Neural cell (in vitro differentiated cells): ENCODE measurements at regions not wholly inside any gene's neighbourhood (a gene's known extent, or its start where the extent isn't known, plus 50 kb on each side); places are given as distances from the start of the nearest gene placed in this dataset.

Experiments used
- CTCF ChIP-seq: fragments of 450-650 bp; IDR thresholded peaks from 2 replicates; pipeline ENCODE4 v1.5.1; 2014; ENCODE audit warnings: antibody characterized with exemption, mild to moderate bottlenecking, moderate library complexity; ENCODE audit not compliant: poor library complexity, severe bottlenecking
- EP300 ChIP-seq: fragments of 450-650 bp; conservative IDR thresholded peaks from 2 replicates; pipeline ENCODE4 v1.6.1; 2014; ENCODE audit warnings: antibody characterized with exemption, mild to moderate bottlenecking, moderate library complexity; ENCODE audit not compliant: poor library complexity, severe bottlenecking
- EZH2 ChIP-seq: fragments of 200-600, 300-800 bp; shearing (Covaris generic), sonication (generic); IDR thresholded peaks from 2 replicates; pipeline ENCODE4 v1.6.1; 2014; ENCODE audit warnings: antibody characterized with exemption, low read length, borderline replicate concordance, mild to moderate bottlenecking; ENCODE audit not compliant: insufficient read depth, poor library complexity, severe bottlenecking
- MXI1 ChIP-seq: fragments of 450-650 bp; conservative IDR thresholded peaks from 2 replicates; pipeline ENCODE4 v1.6.1; 2014; ENCODE audit warnings: antibody characterized with exemption, mild to moderate bottlenecking; ENCODE audit not compliant: poor library complexity, severe bottlenecking
- POLR2AphosphoS5 ChIP-seq: IDR thresholded peaks from 2 replicates; pipeline ENCODE4 v1.6.1; 2012
- RAD21 ChIP-seq: fragments of 450-650 bp; conservative IDR thresholded peaks from 2 replicates; pipeline ENCODE4 v1.6.1; 2014; ENCODE audit warnings: antibody characterized with exemption, mild to moderate bottlenecking, moderate library complexity
- SMC3 ChIP-seq: fragments of 450-650 bp; conservative IDR thresholded peaks from 2 replicates; pipeline ENCODE4 v1.6.1; 2014; ENCODE audit warnings: antibody characterized with exemption, mild to moderate bottlenecking, moderate library complexity; ENCODE audit not compliant: poor library complexity
- TAF1 ChIP-seq: IDR thresholded peaks from 2 replicates; pipeline ENCODE4 v1.6.1; 2012; ENCODE audit warnings: low read depth
- TF ChIP-seq, protein P1 (sequence below): IDR thresholded peaks from 2 replicates; pipeline ENCODE4 v1.6.1; 2012; ENCODE audit warnings: borderline replicate concordance

DNA sequence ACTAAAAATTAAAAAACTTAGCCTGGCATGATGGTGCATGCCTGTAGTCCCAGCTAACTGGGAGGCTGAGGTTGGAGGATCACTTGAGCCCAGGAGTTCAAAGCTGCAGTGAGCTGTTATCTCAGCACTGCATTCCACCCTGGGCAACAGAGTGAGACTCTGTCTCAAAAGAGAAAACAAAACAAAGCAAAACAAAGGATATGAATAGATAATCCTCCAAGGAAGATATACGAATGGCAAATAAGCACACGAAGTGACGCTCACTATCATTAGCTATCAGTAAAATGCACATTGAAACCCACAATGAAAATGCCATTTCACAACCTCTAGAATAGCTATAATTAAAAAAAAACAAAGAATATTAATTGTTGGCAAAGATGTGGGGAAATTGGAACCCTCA, 386.2 kb upstream of the CCL2 start:
- TF ChIP-seq CTCF (no peak), TAF1 (no peak), EZH2 (no peak), EP300 (no peak), MXI1 (no peak), POLR2AphosphoS5 (no peak), SMC3 (no peak), RAD21 (no peak)
- TF ChIP-seq, protein P1, sequence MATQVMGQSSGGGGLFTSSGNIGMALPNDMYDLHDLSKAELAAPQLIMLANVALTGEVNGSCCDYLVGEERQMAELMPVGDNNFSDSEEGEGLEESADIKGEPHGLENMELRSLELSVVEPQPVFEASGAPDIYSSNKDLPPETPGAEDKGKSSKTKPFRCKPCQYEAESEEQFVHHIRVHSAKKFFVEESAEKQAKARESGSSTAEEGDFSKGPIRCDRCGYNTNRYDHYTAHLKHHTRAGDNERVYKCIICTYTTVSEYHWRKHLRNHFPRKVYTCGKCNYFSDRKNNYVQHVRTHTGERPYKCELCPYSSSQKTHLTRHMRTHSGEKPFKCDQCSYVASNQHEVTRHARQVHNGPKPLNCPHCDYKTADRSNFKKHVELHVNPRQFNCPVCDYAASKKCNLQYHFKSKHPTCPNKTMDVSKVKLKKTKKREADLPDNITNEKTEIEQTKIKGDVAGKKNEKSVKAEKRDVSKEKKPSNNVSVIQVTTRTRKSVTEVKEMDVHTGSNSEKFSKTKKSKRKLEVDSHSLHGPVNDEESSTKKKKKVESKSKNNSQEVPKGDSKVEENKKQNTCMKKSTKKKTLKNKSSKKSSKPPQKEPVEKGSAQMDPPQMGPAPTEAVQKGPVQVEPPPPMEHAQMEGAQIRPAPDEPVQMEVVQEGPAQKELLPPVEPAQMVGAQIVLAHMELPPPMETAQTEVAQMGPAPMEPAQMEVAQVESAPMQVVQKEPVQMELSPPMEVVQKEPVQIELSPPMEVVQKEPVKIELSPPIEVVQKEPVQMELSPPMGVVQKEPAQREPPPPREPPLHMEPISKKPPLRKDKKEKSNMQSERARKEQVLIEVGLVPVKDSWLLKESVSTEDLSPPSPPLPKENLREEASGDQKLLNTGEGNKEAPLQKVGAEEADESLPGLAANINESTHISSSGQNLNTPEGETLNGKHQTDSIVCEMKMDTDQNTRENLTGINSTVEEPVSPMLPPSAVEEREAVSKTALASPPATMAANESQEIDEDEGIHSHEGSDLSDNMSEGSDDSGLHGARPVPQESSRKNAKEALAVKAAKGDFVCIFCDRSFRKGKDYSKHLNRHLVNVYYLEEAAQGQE = no peak
